Cardiac muscle cell (in vitro differentiated cells and primary cell): ENCODE measurements at regions not wholly inside any gene's neighbourhood (a gene's known extent, or its start where the extent isn't known, plus 50 kb on each side); places are given as distances from the start of the nearest gene placed in this dataset.

ENCODE experiments used
- DNase-seq, 2 donors: peaks; one replicate each; pipeline versions ENCODE4 v3.0.0 to v3.0.0-alpha.2; 2010 to 2017; ENCODE audit warnings: low read depth in 1 of 2, low spot score in 1 of 2
- H3K27ac ChIP-seq: fragments of 200-600 bp; sonication (generic); 2 replicates; pipeline ENCODE4 v1.5.1; 2016
- H3K27me3 ChIP-seq: fragments of 200-600 bp; sonication (generic); 2 replicates; pipeline ENCODE4 v1.6.0; 2016; ENCODE audit warnings: control low read depth
- H3K36me3 ChIP-seq: fragments of 200-600 bp; sonication (generic); 2 replicates; pipeline ENCODE4 v1.5.1; 2016; ENCODE audit warnings: control low read depth
- H3K4me1 ChIP-seq: fragments of 200-600 bp; sonication (generic); 2 replicates; pipeline ENCODE4 v1.8.1; 2017; ENCODE audit warnings: low read depth, mild to moderate bottlenecking, mixed run types
- H3K4me3 ChIP-seq: fragments of 200-600 bp; sonication (generic); 2 replicates; pipeline ENCODE4 v1.5.1; 2016; ENCODE audit warnings: mild to moderate bottlenecking
- H3K9me3 ChIP-seq: fragments of 200-600 bp; sonication (generic); 2 replicates; pipeline ENCODE4 v1.5.1; 2017; ENCODE audit warnings: low read depth, mild to moderate bottlenecking, control low read depth
- TF ChIP-seq, protein P1 (sequence below): IDR thresholded peaks from 2 replicates; pipeline ENCODE4 v1.5.1; 2012; ENCODE audit warnings: low read depth, mild to moderate bottlenecking, low read length

DNA sequence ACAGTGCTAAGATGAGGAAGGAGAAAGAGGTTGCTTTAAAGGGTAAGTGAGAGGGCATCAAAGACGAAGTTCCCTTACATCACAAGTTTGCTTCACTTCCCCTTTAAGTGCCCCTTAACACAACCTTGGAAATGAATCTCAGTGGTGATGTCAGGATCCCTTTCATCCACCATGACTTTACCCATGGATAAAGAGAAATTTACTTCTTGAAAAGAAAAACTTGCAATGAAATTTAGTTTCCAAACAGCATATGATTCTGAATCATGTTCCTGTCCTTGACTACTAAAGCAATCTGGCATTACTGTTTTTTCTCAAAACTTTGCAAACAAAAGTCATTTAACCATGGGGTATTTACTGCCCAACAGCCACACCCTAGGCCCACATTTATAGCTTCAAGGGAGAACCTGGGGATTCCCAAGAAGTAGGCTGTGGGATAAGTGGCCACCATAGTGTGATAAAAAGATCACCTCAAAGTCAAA lies 135.9 kb downstream of the ITGB8 start:
- no peaks in the 10 kb centered on the region for H3K9me3 ChIP-seq
- no peaks in the 10 kb centered on the region for H3K36me3 ChIP-seq
- no peaks in the 10 kb centered on the region for H3K27me3 ChIP-seq
- H3K4me1 ChIP-seq, result no peaks in the 10 kb centered on the region
- DNase-seq, result no peak
- no peak overlapping the region for H3K4me3 ChIP-seq
- no peak overlapping the region for H3K27ac ChIP-seq
- TF ChIP-seq, protein P1, sequence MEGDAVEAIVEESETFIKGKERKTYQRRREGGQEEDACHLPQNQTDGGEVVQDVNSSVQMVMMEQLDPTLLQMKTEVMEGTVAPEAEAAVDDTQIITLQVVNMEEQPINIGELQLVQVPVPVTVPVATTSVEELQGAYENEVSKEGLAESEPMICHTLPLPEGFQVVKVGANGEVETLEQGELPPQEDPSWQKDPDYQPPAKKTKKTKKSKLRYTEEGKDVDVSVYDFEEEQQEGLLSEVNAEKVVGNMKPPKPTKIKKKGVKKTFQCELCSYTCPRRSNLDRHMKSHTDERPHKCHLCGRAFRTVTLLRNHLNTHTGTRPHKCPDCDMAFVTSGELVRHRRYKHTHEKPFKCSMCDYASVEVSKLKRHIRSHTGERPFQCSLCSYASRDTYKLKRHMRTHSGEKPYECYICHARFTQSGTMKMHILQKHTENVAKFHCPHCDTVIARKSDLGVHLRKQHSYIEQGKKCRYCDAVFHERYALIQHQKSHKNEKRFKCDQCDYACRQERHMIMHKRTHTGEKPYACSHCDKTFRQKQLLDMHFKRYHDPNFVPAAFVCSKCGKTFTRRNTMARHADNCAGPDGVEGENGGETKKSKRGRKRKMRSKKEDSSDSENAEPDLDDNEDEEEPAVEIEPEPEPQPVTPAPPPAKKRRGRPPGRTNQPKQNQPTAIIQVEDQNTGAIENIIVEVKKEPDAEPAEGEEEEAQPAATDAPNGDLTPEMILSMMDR, result no peak

DNA sequence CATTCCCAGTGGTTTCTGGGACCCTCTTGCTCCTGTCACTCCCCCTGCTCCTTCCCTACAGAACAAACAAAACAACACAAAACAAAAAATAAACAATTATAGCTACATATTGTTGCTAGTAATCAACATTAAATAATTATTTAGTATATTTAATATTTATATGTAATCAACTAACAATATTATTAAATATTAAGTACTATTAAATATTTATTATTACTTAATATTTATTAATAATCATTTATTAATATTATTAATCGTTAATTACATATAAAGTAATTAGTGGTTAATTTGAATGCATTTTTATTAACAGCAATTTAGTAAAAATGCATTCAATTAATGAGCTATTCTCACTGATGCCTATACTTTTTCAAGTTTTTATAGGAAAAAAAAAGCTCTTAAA lies 139.4 kb downstream of the ITGB8 start:
- H3K27me3 ChIP-seq, result no peaks in the 10 kb centered on the region
- no peaks in the 10 kb centered on the region for H3K36me3 ChIP-seq
- no peaks in the 10 kb centered on the region for H3K4me1 ChIP-seq
- DNase-seq, result no peak
- TF ChIP-seq, protein P1, result no peak
- no peak overlapping the region for H3K4me3 ChIP-seq
- H3K27ac ChIP-seq, result no peak overlapping the region
- no peaks in the 10 kb centered on the region for H3K9me3 ChIP-seq

DNA sequence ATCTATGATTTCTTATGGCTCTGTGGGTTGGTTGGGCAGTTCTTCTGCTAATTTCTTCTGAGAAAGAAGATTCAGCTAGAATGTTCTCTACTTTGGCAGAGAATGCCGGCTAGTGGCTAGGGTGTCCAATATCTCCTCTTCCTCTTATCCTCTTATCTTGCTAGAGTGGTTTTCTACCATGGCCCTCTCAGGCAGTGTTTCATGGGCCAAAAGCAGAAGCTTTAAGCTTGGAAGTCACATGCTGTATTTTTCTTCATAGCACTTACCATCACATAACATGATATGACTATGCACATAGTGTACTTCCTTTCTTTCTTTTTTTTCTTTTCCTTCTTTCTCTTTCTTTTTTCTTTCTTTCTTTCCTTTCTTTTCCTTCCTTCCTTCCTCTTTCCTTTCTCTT lies 140.0 kb downstream of the ITGB8 start:
- no peak overlapping the region for H3K4me3 ChIP-seq
- TF ChIP-seq, protein P1, result no peak
- peak in 1 of 2 donors; percentile 48 for DNase-seq
- H3K27me3 ChIP-seq, result no peaks in the 10 kb centered on the region
- no peaks in the 10 kb centered on the region for H3K36me3 ChIP-seq
- H3K4me1 ChIP-seq, result no peaks in the 10 kb centered on the region
- H3K9me3 ChIP-seq, result no peaks in the 10 kb centered on the region
- no peak overlapping the region for H3K27ac ChIP-seq

DNA sequence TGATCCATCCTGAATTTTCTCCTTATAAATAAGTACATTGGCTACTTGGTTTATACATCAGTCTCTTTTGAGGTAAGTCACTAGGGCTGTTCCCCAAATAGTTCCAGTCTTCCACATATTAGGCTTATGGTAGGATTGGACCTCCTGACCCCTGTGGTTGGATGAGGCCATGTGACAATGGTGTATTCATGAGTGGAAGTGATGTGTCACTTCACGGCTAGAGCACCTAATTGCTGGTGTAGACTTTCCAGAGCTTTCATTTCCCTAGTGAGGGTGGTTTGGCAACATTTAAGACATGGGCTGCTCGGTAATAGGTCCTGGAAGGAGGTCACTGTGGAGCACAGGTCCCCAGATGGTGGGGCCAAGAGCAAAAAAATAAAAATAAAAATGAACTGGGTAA lies 141.2 kb upstream of the ABCB5 start:
- TF ChIP-seq, protein P1, result no peak
- H3K27me3 ChIP-seq, result no peaks in the 10 kb centered on the region
- no peaks in the 10 kb centered on the region for H3K36me3 ChIP-seq
- no peak for DNase-seq
- H3K27ac ChIP-seq, result no peak overlapping the region
- no peaks in the 10 kb centered on the region for H3K4me1 ChIP-seq
- no peaks in the 10 kb centered on the region for H3K9me3 ChIP-seq
- H3K4me3 ChIP-seq, result no peak overlapping the region

DNA sequence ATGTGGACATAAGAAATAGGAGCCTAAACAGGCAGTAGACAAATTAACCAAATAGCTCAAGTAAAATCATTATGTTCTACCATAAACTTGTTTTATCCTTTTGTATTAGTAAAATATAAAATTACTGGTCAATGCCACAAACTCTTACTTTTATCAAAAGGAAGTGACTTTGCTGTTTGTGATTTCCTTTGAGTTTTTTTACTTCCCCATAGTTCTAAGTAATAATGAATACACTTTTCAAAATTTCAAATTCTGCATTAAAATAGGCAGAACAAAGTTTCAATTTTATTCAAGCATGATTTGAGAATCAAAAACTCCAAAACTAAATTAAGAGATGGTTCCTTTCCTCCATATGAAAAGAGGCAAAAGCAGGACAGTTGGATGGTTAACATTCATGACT lies 139.7 kb upstream of the ABCB5 start:
- Histone ChIP-seq H3K36me3 (no peaks in the 10 kb centered on the region), H3K27me3 (no peaks in the 10 kb centered on the region), H3K27ac (no peak overlapping the region), H3K4me3 (no peak overlapping the region), H3K9me3 (no peaks in the 10 kb centered on the region), H3K4me1 (no peaks in the 10 kb centered on the region)
- TF ChIP-seq, protein P1, result no peak
- DNase-seq, result no peak

DNA sequence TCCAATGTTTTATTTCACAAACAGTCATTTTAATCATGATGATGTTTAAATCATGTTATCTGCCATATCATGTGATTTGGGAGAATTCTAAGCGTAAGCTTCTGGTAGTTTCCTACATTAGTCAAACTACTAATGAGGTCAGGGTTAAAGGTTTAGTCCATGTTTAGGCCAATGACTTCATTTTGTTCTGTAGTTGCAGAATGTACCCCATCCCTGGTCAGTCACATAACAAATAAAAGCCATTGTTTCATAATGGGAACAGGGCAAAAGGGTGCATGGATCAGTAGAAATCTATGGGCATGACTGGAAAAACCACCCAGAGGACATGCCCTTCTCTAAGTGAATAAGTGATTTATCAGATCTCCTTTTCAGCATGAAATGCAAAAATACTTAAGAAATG lies 138.4 kb upstream of the ABCB5 start:
- no peak overlapping the region for H3K4me3 ChIP-seq
- H3K36me3 ChIP-seq, result no peaks in the 10 kb centered on the region
- no peak overlapping the region for H3K27ac ChIP-seq
- no peaks in the 10 kb centered on the region for H3K27me3 ChIP-seq
- H3K9me3 ChIP-seq, result no peaks in the 10 kb centered on the region
- no peaks in the 10 kb centered on the region for H3K4me1 ChIP-seq
- TF ChIP-seq, protein P1, result no peak
- DNase-seq, result no peak
